ENCODE measurements at regions not wholly inside any gene's neighbourhood (a gene's known extent, or its start where the extent isn't known, plus 50 kb on each side); places are given as distances from the start of the nearest gene placed in this dataset.

DNA sequence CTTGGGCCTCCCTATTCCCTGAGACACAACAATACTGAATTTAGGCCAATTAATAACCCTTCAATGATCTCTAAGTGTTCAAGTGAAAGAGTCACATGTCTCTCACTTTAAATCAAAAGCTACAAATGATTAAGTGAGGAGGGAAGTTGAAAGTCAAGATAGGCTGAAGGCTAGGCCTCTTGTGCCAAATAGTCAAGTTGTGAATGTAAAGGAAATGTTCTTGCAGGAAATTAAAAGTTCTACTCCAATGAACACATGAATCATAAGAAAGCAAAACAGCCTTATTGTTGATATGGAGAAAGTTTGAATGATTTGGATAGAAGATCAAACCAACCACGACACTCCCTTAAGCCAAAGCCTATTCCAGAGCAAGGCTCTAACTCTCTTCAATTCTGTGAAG is 286.9 kb downstream of the MEIS1 start:
- DNase-seq (ENCODE audit: low read depth) = no peak

DNA sequence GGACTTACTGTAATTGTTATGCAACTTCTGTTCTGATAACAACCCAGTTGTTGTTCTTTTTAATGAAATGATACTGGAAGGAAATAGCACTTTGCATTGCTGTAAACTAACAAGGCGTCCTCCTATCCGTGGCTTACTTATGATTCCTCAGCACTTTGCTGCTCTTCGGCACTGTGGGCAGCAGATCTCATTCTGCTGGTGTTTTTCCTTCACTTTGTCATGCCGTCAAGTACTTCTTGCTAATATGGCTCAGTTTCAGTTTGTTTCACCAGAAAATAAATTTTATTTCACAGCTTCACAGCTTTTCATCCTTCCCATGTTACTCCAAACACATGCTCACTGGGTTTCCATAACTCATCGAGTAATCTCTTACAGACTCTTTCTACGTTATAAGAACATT is 289.3 kb downstream of the MEIS1 start:
- DNase-seq (ENCODE audit: low read depth) = no peak

DNA sequence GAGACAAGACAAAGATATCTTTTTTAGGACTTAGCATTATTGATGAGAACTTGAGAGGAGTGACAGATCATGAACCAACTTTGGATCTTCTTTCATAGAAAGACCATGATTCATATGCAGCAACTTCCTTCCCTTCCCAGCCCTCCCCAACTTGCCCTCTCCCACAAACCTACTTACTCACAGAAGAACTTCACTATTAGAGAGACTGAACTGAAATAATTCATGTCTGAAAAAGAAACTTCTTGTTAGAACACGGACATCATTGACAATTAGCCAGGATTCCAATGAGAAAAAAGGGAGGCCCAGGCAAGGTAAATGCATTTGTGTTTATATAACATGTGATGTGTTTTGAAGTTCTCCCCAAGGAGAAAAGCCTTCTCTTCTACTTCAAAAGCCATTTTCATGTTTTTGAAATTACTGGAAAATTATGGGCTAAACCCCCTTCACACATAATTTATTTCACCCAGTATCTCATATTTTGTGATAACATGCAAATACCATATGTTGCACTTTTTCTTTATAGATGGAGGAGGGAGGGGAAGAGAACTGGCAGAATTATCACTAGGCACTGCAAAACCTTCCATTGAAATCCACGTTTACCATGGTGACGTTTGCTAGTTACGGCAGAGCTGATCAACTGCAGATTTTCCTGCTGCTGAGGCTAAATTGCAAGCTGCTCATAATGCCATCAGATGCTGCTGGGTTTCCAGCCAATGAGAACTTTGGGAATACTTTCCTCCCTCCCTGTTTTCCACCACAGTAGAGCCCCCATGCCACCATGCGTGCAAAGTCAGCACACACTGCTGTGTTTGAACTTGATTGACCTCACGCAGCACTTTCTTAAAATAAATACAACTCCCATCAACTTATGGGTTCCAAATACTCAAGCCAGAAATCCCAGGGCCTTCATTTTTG is 294.7 kb downstream of the MEIS1 start:
- no peak for DNase-seq (ENCODE audit: low read depth)

DNA sequence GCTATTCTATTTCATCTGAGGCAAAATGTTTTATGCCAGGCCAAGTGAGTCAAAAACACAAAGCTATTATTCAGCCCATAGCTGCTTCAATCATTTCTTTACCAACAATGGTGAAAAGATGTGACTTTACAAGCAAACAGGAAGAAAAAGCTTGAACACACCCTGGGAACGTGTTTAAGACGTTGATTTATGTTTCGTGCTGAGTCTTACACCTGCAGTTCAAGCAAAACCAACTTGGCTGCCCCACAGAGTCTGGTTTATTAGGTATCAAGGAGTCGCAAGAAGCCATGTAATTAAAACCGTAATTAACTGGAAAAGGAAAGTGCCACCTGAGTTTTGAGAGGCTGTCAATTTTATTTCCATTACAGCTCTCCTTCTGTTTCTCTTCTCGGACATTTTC is 295.5 kb downstream of the MEIS1 start:
- DNase-seq (ENCODE audit: low read depth) = no peak

DNA sequence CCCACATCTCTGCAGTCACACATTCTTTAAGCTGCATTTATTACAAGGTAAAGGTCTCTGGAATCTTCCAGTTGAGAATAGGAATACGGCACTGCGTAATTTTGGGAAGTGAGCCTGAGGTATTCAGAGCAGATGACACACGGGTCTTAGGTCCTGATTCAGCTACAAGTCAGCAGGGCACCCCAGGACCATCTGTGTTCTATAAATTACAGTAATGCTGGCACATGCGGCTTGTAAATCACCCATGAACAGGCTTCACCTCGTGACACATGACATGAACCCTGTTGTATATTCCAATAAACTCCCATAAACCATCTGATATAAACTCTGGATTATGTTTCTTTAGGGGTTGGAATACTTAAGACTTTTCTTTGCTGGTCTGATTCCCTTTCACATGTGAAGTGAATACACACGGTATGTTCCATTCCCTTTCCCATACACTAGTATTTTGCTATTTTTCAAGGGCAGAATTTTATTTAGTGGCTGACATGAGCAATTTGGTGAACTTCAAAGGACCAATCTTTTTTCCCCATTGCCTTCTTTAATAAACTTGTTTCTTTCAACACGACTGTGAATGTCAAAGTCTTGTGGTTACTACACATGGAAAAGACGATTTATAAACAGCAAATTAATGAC is 298.6 kb downstream of the MEIS1 start:
- no peak for DNase-seq (ENCODE audit: low read depth)

DNA sequence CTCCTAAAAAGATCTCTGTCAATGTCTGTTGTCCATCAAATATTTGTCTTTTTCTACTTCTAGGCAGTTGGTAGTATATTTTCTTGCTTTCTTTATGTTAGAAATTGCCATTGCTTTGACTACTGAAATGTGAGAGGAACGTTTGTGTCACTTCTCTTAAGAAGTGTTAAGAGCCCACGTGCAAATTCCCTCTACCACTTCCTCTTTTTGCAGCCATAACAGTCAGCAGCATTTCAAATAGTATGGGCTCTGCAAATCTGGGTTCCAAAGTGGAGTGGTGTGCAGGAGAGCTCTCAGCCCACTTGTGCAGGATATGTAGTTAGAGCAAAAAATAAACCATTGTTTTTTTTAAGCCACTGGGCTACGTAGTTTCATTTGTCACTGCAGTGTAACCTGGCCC is 314.0 kb downstream of the MEIS1 start:
- DNase-seq (ENCODE audit: low read depth) = no peak

DNA sequence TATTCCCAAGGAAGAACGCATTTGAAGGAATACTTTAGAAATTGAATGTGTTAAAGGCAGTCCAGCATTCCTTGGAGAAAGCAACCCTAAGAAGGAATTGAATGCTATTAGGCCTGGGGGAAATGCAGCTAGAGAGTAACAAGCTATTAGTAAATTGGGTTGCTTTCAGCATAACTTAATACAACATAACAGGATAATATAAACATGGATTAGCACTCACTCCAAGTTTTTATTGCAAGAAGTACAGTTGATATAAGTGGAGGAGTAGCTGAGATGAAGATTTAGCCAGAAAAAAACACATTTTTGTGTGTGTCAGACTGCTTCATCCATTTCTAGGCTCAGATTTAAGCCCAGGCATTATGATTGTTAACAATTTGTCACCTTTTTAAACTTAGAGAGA is 314.6 kb downstream of the MEIS1 start:
- DNase-seq (ENCODE audit: low read depth) = no peak

DNA sequence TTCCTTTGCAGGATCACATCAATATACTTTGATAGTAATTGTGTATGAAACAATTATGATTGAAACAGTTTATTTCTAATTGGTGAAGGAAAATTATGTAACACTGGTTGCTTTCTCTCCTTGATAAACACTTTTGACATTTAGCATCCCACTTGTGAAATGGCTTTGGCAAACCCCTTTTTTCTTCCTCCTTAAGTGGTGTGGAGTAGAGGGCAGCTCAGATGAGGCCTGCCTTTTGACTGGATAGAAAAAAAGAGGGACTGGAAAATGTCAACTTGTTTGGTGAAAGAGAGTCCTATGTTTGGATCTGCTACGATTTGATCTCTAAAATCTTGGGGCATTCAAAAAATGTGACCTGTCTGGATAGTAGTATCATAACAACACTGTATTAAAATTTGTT is 318.3 kb downstream of the MEIS1 start:
- DNase-seq (ENCODE audit: low read depth) = no peak

DNA sequence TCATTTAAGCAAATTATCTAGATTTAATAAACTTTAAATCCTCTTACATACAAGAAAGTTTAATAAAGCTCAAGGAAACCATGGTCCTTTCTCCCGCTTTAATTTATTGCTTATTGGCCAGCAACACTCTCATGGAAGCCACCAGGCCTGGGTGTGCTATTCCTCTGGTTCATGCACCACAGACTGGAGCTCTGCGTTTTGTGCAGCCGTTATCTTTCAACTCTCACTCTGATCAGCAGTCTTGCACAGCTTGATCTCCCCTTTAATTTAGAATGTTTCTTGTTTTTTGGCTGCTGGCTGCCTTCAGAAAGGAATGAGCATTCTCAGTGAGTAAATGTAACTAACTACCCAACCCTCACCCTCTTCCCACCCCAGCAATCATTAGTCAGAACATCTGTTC is 318.7 kb downstream of the MEIS1 start:
- no peak for DNase-seq (ENCODE audit: low read depth)

DNA sequence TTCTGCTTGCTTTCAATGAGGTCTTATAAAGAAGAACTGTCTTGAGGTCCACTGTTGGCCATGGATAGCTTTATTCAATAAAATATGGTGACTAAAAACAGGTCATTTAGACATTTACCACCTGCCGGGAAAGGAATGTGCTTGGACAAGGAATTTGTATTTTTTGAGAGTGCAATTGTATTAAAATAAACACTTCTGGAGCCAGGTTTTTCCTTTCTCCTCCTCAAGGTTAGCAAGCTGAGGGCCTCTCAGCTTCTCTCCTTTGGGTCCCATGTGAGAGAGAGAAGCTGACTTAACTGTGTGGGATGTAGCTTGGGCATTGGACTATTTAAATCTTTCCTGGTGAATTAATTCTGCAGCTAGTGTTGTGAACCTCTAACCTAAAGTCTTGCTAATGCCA is 321.0 kb downstream of the MEIS1 start:
- DNase-seq (ENCODE audit: low read depth) = no peak

DNA sequence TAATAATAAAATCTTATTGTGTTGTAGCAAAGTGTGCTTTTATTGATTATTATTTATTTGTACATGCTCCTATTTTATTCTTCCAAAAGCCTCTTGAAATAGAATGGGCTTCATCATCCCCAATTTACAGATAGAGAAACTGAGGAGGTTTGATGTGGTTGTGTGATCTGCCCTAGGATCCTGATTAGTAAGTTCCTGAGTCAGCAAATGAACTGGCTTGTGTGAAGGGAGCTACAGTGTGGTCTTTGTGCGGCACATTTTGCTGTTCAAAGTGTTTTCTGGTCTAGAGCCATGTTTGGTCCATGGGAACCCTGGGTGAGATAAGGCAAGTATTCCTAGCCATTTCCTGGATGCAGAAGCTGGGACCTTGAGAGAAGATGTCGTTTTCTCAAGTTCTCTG is 326.9 kb downstream of the MEIS1 start:
- DNase-seq (ENCODE audit: low read depth) = no peak

DNA sequence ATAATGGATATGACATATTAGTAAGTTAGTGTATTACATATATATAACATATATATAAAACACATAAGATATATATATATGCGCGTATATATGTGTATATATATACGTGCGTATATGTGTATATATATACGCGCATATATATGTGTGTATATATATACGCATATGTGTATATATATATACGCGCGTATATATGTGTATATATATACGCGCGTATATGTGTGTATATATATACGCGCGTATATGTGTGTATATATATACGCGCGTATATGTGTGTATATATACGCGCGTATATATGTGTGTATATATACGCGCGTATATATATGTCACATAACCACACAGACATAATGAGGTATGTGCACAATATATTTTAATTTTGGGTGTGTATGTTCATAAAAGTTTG is 327.8 kb downstream of the MEIS1 start:
- no peak for DNase-seq (ENCODE audit: low read depth)

DNA sequence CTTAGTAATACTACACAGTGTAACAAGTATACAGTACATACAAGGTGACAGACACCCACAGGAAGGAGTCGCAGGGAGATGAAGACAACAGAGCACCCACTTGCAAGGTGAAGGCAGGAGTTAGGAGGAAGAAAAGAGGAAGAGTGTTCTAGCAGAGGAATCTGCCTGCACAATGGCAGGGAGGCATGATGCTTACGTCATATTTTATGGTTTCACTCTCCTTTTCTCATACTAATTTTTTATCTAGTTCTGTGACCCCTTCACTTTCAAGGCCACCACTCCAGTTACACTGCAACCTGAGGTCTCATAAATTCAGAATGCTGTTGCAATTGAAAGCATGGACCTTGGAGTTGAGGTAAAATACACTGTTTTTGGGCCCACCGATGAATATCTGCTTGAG is 331.7 kb downstream of the MEIS1 start:
- no peak for DNase-seq (ENCODE audit: low read depth)

DNA sequence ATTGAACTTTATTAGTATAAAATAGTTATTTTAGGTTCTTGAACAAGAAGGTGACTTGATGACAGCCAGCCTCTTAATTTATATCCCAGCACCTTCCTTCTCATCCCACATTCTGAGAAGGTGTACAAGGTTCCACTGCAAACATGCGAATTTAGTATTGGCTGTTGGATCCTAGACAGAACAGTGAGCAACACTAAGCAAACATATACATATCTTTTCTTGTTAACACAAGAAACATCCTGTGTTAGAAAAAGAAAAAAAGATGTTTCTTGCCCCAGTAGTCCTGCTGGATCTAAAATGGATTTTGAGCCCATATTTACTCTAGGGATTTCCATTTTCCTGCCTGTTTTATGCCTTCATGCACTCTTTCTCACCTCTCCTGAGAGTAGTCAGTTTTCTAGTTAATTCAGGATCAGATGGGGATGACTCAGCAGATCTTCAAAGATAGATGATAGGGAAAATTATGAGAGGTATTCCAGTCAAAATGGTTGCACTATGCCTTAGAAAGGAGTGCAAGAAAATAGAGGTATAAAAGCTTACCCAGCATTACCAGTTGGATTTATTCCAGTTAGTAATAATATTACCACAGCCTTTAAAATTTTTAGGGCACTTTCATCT is 336.5 kb downstream of the MEIS1 start:
- DNase-seq (ENCODE audit: low read depth) = no peak

DNA sequence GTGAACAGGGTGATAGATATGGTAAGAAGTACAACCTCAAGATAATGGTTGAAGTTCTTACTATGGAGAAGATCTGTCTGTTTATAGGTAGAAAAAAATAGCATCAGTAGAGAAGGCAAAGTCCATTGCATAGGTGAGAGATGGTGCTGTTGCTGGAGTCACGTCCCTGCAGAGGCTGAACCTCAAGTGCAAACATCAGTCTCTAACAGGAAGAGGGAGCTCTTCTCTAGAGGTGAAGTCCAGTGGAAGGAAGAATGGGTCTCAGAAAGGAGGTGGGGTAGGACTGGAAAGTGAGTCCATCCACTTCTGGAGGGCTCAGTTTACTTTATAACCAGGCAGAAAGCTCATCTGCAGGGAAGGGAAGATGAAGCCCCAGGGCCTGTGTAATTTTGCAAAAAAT is 337.7 kb downstream of the MEIS1 start:
- DNase-seq (ENCODE audit: low read depth) = no peak

DNA sequence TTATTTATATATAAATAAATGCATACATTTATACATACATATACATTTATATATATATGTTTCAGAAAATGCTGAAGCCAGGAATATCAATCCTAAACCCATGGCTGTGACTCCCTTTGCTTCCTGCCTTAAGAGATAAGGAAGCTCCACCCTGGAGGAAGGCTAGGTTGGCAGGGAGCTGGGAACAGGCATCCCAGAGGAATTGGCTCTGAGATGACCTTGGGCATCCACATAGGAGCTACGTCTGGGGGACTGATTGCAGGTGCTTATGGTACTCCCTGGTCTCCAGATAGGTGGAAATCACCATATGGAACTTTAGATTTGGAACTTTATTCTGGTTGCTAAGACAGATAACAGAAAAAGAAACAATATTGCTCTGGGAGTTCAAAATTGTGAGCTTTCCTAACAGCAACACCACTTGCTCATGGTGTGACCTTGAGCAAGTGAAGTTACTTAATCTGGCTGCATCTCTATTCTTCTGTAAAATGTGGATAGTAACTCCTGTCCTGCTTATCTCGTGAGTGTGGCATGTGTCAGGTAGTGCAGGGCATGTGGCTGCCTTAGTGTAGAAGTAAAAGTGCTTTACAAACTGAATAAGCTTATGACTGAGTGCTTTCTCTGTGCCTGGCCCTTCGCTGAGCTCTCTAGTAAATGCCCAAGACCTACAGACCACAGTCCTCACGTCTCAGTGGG is 341.0 kb downstream of the MEIS1 start:
- DNase-seq (ENCODE audit: low read depth) = no peak

DNA sequence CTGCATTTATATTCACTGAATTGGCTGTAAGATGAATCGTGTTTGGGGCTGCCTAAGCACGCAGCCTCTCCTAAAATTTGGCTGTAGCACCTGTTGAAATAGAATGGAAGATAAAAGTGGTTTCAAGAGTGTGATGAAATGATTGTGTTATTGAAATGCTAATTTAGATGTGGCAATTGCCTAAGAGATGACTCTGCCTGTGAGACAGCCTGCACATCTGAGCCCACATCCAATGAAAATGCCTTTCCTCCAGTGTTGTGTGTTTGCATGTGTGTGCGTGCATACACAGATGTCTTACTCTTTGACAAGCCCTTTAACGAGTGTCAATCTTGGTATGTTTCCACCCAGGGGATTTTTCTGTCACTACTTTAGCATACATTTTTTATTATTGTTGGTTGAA is 346.9 kb downstream of the MEIS1 start:
- no peak for DNase-seq (ENCODE audit: low read depth)

DNA sequence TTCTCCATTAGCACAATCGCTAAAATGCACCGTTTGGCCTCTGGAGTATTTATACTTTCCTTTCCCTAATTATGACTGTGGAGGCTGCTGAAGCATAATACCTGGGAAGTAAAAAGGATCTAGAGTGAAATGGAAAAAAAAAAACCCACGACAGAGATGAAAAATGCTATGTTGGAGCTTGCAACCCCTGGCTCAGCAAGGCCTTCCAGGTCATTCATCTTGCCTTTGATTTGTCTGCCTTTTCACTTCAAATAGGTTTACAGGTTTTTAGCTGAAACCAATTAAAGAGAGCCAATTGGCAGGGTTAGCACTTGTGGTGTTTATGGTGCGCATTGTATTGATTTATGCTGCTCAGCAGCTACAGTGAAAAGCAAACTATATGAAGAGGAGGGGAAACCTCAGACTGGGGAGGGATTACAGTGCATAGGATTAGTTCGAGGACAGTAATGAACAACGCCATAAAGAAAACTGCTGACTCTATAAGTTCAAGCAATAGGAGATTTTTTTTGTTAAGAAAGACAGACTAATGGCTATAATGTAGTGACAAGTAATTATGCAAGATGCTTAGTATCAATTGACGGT is 347.9 kb downstream of the MEIS1 start:
- DNase-seq (ENCODE audit: low read depth) = no peak

DNA sequence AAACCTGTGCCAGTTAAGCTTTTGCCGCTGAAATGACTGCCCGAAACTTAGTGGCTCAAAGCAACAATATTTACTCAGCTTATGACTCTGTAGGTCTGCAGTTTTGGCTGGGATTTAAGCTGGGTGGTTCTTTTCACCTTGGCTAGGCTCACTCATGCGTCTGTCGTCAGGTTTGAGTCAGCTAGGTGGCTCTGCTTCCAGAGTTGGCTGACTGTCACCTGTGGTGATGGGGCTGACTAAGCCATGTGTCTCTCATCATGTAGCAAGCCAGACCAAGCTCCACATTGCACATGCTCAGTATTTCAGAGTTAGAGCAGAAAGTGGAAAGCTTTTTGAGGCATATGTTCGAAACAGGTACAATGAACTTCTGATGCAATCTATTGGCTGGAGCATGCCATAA is 354.8 kb downstream of the MEIS1 start:
- DNase-seq (ENCODE audit: low read depth) = no peak

DNA sequence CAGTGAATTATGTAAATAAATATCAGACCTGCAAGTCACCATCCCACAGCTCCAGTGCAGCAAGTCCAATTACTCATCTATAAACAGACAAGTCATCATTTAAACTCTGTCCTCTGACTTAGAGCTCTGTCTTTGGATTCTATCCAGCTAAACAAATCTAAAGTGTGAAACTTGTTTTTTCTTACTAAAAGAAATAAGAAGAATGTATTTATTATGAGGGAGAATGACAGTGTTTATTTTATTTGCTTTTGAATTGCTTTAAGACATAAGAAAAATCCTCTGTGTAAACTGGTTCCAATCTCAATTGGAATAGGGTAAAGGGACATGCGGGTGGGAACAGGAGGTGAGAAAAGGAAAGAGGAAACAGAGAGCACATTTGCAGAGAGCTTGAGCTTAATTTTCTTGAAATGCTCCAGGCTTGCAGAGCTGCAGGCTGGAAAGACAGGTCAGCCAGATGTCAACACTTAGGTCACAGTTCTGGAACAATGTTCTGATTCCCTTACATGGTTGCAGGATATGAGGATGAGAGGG is 355.8 kb downstream of the MEIS1 start:
- DNase-seq (ENCODE audit: low read depth) = no peak

DNA sequence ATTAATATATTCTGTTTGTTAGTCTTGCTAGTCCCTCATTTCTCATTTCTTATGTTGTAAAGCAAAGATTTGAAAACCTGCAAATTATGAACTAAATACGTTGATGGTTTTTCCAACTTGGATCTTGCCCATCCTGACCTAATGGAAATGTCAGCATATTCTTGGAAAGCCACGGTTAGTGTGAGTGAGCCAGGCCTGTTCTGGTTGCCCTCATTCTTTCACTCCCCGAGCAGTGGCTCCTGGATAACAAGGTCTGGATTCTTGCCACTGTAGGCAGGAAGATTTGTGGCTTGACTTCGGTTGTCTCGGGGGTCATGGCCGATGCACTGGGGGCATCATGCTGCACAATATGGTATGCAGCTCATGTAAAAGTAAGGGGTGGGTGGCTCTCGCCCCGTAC is 359.1 kb downstream of the MEIS1 start:
- no peak for DNase-seq (ENCODE audit: low read depth)

DNA sequence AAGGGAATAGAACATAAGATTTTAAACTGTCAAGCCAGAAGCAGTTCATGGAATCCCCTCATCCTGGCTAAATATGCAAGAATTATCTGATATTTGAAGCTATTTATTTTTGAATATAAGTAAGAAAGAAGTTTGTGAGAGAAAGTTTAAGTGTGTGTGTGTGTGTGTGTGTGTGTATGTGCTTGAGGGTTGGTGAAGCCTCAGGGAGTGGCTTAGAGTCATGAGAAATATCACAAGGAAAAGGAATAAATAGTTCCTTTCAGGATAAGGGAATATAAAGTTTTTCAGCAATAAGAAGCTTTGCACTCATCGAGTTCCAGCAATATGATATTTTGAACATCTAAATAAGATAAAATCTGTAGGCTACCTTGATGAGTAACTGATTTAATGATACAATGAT is 359.6 kb downstream of the MEIS1 start:
- no peak for DNase-seq (ENCODE audit: low read depth)
